ENCODE measurements at regions not wholly inside any gene's neighbourhood (a gene's known extent, or its start where the extent isn't known, plus 50 kb on each side); places are given as distances from the start of the nearest gene placed in this dataset.

DNA sequence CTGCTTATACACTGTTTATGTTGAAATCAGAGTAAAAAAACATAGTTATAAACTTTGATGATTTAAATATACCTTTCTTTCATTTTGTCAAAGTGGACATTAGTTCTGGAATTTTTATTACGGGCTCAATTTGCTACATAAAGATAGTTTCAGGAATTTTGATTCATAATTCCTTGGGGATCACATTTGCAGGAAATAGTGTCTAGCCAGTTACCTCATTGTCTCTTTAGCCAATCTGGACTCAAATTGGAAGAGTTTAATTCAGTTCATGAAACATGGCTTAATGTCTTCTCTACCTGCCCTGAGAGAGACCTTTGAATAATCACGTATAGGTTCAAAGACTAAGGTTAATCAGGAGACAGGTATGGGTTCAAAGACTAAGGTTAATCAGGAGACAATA, 262.6 kb downstream of the HGF start:
- TF ChIP-seq POLR2A (IDR thresholded peaks at IDR 0.05; ENCODE audit: low read depth) = no peak
- TF ChIP-seq, protein P1, sequence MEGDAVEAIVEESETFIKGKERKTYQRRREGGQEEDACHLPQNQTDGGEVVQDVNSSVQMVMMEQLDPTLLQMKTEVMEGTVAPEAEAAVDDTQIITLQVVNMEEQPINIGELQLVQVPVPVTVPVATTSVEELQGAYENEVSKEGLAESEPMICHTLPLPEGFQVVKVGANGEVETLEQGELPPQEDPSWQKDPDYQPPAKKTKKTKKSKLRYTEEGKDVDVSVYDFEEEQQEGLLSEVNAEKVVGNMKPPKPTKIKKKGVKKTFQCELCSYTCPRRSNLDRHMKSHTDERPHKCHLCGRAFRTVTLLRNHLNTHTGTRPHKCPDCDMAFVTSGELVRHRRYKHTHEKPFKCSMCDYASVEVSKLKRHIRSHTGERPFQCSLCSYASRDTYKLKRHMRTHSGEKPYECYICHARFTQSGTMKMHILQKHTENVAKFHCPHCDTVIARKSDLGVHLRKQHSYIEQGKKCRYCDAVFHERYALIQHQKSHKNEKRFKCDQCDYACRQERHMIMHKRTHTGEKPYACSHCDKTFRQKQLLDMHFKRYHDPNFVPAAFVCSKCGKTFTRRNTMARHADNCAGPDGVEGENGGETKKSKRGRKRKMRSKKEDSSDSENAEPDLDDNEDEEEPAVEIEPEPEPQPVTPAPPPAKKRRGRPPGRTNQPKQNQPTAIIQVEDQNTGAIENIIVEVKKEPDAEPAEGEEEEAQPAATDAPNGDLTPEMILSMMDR (IDR thresholded peaks at IDR 0.05) = no peak
- no peak for TF ChIP-seq EP300 (IDR thresholded peaks at IDR 0.05)

All from esophagus muscularis mucosa (tissue), 4 donors.